ENCODE measurements at regions not wholly inside any gene's neighbourhood (a gene's known extent, or its start where the extent isn't known, plus 50 kb on each side); places are given as distances from the start of the nearest gene placed in this dataset.
"Not testable (repeated sequence)": the region's sequence is repeated elsewhere in the genome, so short reads cannot be mapped to it uniquely, and the experiment has no call there.

GRCh38 chr2:16210841-16211240 is 270.5 kb downstream of the MYCN start:
- DNase-seq: no peak

- DNase-seq: no peak
Observed at GRCh38 chr2:16209799-16210198, 269.4 kb downstream of the MYCN start.

DNA sequence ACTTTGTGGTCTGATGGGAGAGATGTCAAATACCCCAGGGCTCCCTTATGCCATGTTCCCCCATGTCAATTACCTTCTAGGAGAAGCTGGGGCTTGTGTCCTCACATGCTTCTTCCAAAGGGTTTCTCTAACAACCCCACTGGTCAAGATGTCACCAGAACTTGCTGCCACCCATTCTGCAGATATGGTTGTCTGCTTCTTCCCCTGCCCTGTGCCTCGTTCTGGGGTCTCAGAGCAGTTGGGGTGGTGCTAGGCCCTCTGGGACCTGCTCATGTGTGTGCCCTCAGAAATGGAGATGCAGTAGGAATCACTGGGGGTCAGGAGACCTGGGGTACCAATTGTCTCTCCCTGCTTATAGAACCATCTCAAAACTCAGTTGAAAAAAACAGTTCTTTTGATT is 268.6 kb downstream of the MYCN start:
- no peak for DNase-seq

DNA sequence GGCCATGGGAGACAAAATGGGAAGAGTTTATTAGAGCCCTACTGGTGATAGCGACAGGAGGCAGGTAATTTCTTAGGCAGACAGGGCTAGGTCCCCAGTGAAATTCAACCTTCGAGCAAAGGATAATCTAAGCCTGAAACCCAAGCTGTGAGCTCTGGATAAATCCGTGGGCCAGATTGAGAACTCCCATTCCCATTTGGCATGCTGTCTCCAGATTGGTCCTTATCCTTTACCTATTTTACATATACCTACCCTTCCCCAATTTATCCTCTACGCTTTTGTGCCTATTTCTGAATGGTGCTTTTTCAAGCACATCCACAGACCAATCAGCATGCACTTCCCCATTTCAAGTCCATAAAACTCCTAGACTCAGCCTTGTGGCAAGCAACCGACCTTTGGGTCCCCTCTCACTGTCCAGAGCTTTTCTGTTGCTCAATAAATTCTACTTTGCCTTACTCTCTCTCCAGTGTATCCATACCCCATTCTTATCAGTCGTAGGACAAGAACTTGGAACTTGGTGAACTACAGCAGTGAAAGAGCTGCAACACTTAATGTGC is 268.0 kb downstream of the MYCN start:
- DNase-seq: no peak

DNA sequence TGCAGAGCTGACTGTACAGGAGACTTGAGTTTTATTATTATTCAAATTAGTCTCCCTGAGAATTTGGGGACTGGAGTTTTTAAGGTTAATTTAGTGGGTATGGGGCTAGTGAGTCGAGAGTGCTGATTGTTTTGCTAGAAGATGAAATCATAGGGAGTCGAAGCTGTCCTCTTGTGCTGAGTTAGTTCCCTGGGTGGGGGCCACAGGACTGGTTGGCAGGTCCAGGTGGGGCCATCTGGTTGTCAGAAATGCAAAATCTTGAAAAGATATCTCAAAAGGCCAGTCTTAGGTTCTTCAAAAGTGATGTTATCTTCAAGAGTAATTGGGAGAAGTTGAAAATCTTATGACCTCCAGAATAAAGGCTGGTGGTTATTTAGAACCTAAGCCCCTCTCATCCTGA is 267.3 kb downstream of the MYCN start:
- no peak for DNase-seq

DNA sequence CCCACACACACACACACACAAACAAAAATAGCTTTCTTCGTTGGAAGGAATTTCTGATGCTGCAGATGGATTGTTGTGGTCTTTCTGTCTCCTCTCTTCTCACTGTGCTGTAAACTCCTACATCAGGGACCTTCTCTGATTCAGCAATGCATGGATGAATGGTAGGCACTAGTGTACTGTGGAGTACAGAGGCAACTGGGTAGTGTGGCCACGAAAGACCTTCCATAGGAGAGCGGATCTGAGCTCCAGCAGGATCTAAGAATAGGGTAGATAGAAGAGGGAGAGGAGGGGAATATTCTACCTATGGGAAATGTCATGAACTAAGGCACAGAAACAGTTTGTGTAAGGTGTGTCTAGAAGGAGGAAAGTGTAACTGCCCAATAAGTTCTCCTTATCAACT is 266.8 kb downstream of the MYCN start:
- no peak for DNase-seq

- no peak for DNase-seq
Observed at GRCh38 chr2:16206191-16206944, 266.0 kb downstream of the MYCN start.

- no peak for DNase-seq
Observed at GRCh38 chr2:16205631-16206030, 265.3 kb downstream of the MYCN start.

DNA sequence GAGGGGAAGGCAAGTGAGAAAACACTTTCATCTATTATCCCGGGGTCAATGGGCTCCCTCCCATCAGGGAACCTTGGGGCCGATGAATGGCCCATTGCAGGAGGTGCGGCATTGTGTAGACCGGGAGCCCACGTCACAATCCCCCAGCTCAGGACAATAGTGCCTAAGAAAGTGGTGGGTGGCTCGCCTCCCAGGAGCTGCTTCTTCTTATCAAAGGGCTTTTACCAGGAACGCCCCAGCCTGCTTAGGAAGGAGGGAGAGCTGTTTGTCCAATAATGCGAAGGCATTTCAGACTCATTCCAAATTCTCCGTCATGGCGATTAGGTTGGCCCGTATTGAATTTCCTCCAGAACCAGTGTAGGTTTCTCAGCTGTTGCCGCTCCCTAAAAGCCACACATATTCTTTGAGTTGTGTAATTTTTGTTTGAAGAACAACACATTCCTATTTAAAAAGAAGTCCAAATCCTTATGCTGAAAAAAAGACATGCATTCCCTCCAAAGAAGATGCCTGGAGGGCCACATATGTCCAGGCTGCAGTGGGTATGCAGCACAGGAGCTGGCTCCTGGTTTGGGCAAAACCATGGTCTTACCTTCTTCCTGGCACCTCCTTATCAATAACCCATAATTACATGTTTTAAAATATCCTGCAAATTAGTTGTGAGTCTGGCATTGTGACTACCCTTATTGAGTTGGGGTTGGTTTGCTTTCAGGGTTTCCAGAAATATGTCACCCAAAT is 264.7 kb downstream of the MYCN start:
- no peak for DNase-seq

GRCh38 chr2:16204251-16204650 is 263.9 kb downstream of the MYCN start:
- DNase-seq: no peak

- no peak for DNase-seq
Observed at GRCh38 chr2:16203691-16204090, 263.3 kb downstream of the MYCN start.

DNA sequence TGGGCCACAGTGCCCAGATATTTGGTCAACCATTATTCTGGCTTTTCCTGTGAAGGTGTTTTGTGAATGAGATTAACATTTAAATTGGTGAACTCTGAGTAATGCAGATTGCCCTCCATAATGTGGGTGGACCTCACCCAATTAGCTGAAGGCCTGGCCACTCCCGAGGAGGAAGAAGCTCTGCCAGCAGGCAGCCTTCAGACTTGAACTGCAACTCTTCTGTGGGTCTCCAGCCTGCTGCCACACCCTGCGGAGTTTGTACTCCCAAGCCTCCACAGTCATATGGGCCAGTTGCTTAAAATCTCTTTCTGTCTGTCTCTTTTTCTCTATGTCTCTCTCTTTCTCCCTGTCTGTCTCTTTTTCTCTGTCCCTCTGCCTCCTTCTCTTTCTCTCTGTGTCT is 262.7 kb downstream of the MYCN start:
- DNase-seq: no peak

GRCh38 chr2:16202266-16203020 is 262.1 kb downstream of the MYCN start:
- DNase-seq: no peak

- DNase-seq: no peak
Observed at GRCh38 chr2:16201848-16202247, 261.5 kb downstream of the MYCN start.

GRCh38 chr2:16200554-16201193 is 260.3 kb downstream of the MYCN start:
- no peak for DNase-seq

DNA sequence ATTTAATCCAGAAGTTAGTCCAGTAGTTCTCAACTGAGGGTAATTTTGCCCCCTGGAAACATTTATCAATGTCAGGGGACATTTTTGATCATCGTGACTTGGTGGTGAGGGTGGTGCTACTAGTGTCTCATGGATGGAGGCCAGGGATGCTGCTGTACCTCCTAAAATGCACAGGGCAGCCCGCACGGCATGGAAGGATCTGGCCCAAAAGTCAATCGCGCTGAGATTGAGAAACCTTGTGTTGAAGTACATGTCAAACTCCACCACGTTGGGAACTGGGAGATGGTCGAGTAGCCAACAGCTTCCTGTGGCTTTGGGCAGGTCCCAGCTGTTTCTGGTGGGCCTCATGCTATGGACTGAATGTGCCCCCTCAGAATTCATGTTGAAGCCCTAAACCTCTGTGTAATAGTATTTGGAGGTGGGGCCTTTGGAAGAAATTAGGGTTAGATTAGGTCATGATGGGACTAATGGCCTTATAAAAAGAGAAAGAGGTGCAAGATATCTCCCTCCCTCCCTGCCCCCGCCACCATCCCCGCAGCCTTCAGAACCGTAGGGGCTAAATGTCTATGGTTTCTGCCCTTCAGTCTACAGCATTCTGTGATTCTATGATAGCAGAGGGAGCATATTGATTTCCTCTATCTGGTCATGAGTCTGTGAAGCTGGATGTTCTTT is 259.7 kb downstream of the MYCN start:
- DNase-seq: no peak

DNA sequence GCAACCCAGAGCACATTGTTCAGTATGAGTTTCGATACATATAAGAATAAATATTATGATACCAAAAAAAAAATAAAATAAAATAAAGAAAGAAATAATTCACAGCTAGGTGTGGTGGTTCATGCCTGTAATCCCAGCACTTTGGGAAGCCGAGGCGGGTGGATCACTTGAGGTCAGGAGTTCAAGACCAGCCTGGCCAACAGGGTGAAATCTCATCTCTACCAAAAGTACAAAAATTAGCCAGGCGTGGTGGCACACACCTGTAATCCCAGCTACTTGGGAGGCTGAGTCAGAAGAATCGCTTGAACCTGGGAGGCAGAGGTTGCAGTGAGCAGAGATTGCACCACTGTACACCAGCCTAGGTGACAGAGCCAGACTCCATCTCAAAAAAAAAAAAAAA is 258.9 kb downstream of the MYCN start:
- not testable (repeated sequence) for DNase-seq

DNA sequence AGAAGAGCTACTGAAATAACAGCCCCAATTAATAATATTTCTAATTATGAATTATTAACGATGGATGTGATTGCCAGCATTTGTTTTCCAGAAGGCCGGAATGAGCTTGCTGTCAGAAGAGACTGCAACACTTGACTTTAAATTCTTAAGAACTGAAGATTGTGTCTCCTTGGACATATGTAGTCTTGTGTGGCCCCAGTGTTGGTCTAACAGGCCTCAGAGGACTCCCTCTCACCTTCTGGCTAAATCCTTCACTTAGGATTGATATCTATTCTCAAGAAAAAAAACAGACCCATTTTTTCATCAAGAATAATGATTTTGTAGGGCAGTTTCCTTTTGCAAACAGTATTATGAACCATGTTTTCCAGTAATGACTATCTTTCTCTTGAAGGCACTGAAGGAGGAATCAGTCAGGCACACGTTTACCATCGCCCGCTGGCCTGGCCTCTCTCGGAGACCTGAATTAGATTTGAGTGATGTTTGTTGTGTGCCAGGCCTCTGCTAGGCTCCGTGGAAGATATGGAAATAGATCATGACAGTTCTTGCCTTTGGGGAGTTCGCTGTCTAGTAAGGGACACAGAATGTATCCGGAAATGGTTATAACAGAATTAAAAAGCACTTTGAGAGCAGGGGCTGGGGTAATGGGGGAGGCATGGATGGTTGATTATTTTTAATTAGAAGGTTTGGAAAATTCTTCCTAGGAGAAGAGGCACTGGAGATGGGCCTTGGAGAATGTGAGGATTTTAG is 258.0 kb downstream of the MYCN start:
- DNase-seq: no peak

DNA sequence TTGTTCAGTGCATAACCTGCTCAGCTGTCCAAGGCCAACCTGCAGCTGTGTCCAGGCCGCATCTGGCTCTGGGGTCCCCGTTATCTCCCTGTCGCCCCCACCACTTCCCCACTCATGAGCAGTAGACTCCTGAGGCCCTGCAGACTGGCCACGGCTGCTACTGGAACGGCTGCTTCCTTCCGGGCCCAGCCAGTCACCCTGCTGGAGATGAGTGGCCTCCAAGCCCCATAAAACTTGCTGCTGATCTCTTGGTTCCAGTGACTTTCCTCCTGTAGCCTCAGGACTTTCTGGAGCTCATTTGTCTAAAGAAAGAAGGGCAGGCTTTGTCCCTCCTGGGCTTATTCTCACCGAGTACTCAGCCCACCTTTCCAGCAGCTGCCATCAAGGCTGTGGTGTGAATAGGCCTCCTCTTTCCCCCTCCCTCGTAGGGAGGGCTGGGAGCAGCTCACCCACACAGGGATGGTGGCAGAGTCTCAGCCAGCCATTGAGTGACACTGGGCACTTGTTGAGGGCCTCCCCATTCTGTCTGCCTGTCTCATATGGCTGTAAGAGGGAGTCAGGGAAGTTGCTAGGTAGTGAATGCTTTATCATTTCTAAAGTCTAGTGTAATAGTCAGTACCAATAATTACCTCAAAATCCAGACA is 257.3 kb downstream of the MYCN start:
- DNase-seq: no peak

- no peak for DNase-seq
Observed at GRCh38 chr2:16196687-16197503, 256.5 kb downstream of the MYCN start.

Measured in midbrain (tissue), 1 donor.